ENCODE measurements at regions not wholly inside any gene's neighbourhood (a gene's known extent, or its start where the extent isn't known, plus 50 kb on each side); places are given as distances from the start of the nearest gene placed in this dataset.

GRCh38 chr3:25289663-25290062, 138.4 kb upstream of the RARB start:
- no peak overlapping the region for H3K4me3 ChIP-seq (ENCODE audit: low read depth, low read length)
- DNase-seq (ENCODE audit: low read depth) = no peak
- TF ChIP-seq MYC (IDR thresholded peaks at IDR 0.05; ENCODE audit: low read depth, low read length) (no peak), CTCF (IDR thresholded peaks at IDR 0.05; ENCODE audit: low read depth, low read length) (no peak)

- TF ChIP-seq POLR2A (IDR thresholded peaks at IDR 0.05; ENCODE audit: extremely low read depth, insufficient read length) (no peak), MAX (IDR thresholded peaks at IDR 0.05; ENCODE audit: low read depth, low read length) (no peak), CTCF (IDR thresholded peaks at IDR 0.05; ENCODE audit: low read depth, low read length) (no peak), MYC (IDR thresholded peaks at IDR 0.05; ENCODE audit: low read depth, low read length) (no peak)
- no peak for DNase-seq (ENCODE audit: low read depth)
- H3K4me3 ChIP-seq (ENCODE audit: low read depth, low read length) = no peak overlapping the region
Observed at GRCh38 chr3:25291481-25291905, 136.6 kb upstream of the RARB start.

- no peak overlapping the region for H3K4me3 ChIP-seq (ENCODE audit: low read depth, low read length)
- TF ChIP-seq MAX (IDR thresholded peaks at IDR 0.05; ENCODE audit: low read depth, low read length) = no peak
- TF ChIP-seq MYC (IDR thresholded peaks at IDR 0.05; ENCODE audit: low read depth, low read length) = no peak
- no peak for TF ChIP-seq CTCF (IDR thresholded peaks at IDR 0.05; ENCODE audit: low read depth, low read length)
- TF ChIP-seq POLR2A (IDR thresholded peaks at IDR 0.05; ENCODE audit: extremely low read depth, insufficient read length) = no peak
- DNase-seq (ENCODE audit: low read depth) = no peak
Observed at GRCh38 chr3:25292036-25292435, 136.0 kb upstream of the RARB start.

GRCh38 chr3:25292595-25292994, 135.5 kb upstream of the RARB start:
- no peak overlapping the region for H3K4me3 ChIP-seq (ENCODE audit: low read depth, low read length)
- TF ChIP-seq MAX (IDR thresholded peaks at IDR 0.05; ENCODE audit: low read depth, low read length) = no peak
- TF ChIP-seq POLR2A (IDR thresholded peaks at IDR 0.05; ENCODE audit: extremely low read depth, insufficient read length) = no peak
- TF ChIP-seq CTCF (IDR thresholded peaks at IDR 0.05; ENCODE audit: low read depth, low read length) = no peak
- no peak for TF ChIP-seq MYC (IDR thresholded peaks at IDR 0.05; ENCODE audit: low read depth, low read length)
- DNase-seq (ENCODE audit: low read depth) = no peak

- TF ChIP-seq MYC (IDR thresholded peaks at IDR 0.05; ENCODE audit: low read depth, low read length) (no peak), POLR2A (IDR thresholded peaks at IDR 0.05; ENCODE audit: extremely low read depth, insufficient read length) (no peak)
- DNase-seq (ENCODE audit: low read depth) = peak; percentile 58
Observed at GRCh38 chr3:25293736-25294135, 134.3 kb upstream of the RARB start.

GRCh38 chr3:25294169-25294805, 133.8 kb upstream of the RARB start:
- TF ChIP-seq MAX (IDR thresholded peaks at IDR 0.05; ENCODE audit: low read depth, low read length) (no peak), CTCF (IDR thresholded peaks at IDR 0.05; ENCODE audit: low read depth, low read length) (no peak), MYC (IDR thresholded peaks at IDR 0.05; ENCODE audit: low read depth, low read length) (no peak), POLR2A (IDR thresholded peaks at IDR 0.05; ENCODE audit: extremely low read depth, insufficient read length) (no peak)
- H3K4me3 ChIP-seq (ENCODE audit: low read depth, low read length) = no peak overlapping the region
- DNase-seq (ENCODE audit: low read depth) = peak; percentile 83

More at GRCh38 chr3:25293736-25294135, 134.3 kb upstream of the RARB start:
- H3K4me3 ChIP-seq (ENCODE audit: low read depth, low read length) = no peak overlapping the region

Data from NB4 (cell line).